ENCODE measurements at regions not wholly inside any gene's neighbourhood (a gene's known extent, or its start where the extent isn't known, plus 50 kb on each side); places are given as distances from the start of the nearest gene placed in this dataset.

- TF ChIP-seq CTCF (conservative IDR thresholded peaks at IDR 0.05; ENCODE audit: low read length) (no peak), EZH2phosphoT487 (IDR thresholded peaks at IDR 0.05; ENCODE audit: borderline replicate concordance) (no peak)
Observed at GRCh38 chr12:78672033-78672432, 192.5 kb upstream of the SYT1 start.

Measured in Loucy (cell line).